ENCODE measurements at regions not wholly inside any gene's neighbourhood (a gene's known extent, or its start where the extent isn't known, plus 50 kb on each side); places are given as distances from the start of the nearest gene placed in this dataset.

DNA sequence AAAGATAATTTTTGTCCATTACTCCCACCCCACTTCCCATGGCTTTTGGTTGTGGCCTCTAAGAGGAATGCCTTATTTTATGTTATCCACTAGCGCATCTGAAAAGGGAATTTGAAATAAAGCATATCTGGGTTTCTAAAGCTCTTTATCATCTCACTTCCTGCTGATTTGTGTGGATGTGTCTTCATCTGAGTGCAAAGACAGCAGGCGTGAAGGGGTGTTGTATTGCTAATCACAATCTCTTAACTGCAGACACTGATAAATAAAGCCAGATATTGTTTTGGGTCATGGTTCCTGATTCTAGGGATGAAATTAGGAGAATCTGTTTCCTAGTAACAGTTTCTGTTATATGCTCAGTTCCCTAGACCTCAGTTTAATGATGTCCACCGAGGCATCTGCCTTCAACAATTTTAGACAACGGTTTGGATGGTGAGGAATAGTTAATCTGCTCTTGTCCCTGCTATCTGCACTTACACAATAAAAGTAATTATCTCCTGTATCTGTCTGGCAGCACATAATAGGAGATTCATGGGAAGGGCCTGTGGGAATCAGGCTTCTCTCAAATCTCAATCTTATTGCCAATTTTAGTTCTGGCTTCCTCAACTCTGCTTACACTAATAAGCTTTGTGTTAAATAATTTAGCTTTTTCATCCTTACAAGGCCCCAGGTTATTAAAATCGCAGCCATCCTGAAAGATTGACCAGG lies 517.9 kb upstream of the ATXN8OS start (continued):
- no peak for TF ChIP-seq MCM2 (IDR thresholded peaks at IDR 0.05; ENCODE audit: low read depth)
- no peak for TF ChIP-seq CBX1 (IDR thresholded peaks at IDR 0.05; ENCODE audit: low read depth)
- no peak for TF ChIP-seq LCOR (CRISPR knock-in tag; IDR thresholded peaks at IDR 0.05)

DNA sequence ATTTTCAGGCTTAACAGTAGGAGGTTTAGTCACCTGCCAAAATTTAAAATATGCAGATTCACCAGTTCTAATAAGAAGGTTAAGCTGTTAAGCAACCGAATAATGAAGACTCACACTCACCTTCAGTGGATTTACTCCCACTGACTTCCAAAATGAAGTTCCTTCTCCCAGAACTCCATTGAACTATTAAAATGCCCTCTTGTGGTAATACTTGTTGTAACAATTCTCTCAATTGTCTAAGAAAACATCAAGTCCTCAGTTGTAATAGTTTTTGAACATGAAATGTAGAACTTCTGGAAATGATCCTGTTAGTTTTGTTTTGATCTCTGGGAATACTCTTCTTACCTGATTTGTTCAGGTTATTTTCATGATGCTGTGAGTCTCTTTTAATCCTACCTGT lies 522.0 kb upstream of the ATXN8OS start:
- Histone ChIP-seq H3K4me3 (no peak overlapping the region), H3K9me3 (replicated peaks; ENCODE audit: control insufficient read depth, insufficient read depth, low read depth, low read length) (no peaks in the 10 kb centered on the region), H3K9me1 (ENCODE audit: control insufficient read depth, insufficient read depth, low read length) (no peaks in the 10 kb centered on the region), H3K79me2 (ENCODE audit: control insufficient read depth, insufficient read depth, low read length) (no peaks in the 10 kb centered on the region), H3K9ac (ENCODE audit: insufficient read depth in 1 of 2, low read depth in 2 of 2, low read length in 2 of 2) (no peak overlapping the region), H3K4me1 (replicated peaks in 1 of 2; ENCODE audit: control insufficient read depth in 2 of 2, insufficient read depth in 2 of 2, low read length in 2 of 2) (no peaks in the 10 kb centered on the region), H3K36me3 (ENCODE audit: control insufficient read depth, insufficient read depth, low read length) (no peaks in the 10 kb centered on the region), H3K27ac (ENCODE audit: extremely low read depth, low read depth, low read length) (no peak overlapping the region), H2AFZ (ENCODE audit: low read depth, low read length) (no peak overlapping the region), H3K4me2 (ENCODE audit: insufficient read depth, low read length) (no peak overlapping the region), H4K20me1 (replicated peaks; ENCODE audit: control insufficient read depth, insufficient read depth, low read length) (no peaks in the 10 kb centered on the region), H3K27me3 (ENCODE audit: control insufficient read depth in 2 of 2, insufficient read depth in 2 of 2, low read length in 2 of 2) (no peaks in the 10 kb centered on the region)
- no TSS peak for BruUV-seq (replicated peaks)
- DNase-seq (ENCODE audit: extremely low read depth in 1 of 4, low spot score in 3 of 4) (no peak), FAIRE-seq (no peak), ATAC-seq (no peak)
- whole genome bisulfite sequencing (ENCODE audit: insufficient coverage, low coverage, missing lambda C conversion rate) = 0% methylated on average over 1 of the region's 1 CpG
- intact Hi-C loops (cut with micrococcal nuclease) (no loop called here), in situ Hi-C loops (cut with MboI) (loop anchor here (25.0 kb wide), 1 partner anchor 252 kb away; no protein-coding TSS in a partner anchor)
- TF ChIP-seq, protein P1, sequence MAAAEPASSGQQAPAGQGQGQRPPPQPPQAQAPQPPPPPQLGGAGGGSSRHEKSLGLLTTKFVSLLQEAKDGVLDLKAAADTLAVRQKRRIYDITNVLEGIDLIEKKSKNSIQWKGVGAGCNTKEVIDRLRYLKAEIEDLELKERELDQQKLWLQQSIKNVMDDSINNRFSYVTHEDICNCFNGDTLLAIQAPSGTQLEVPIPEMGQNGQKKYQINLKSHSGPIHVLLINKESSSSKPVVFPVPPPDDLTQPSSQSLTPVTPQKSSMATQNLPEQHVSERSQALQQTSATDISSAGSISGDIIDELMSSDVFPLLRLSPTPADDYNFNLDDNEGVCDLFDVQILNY (CRISPR knock-in tag; IDR thresholded peaks at IDR 0.05) = no peak
- TF ChIP-seq ZNF717 (CRISPR knock-in tag; IDR thresholded peaks at IDR 0.05) = no peak
- TF ChIP-seq IRF2 (CRISPR knock-in tag; IDR thresholded peaks at IDR 0.05) = no peak
- no peak for TF ChIP-seq ARID2 (IDR thresholded peaks at IDR 0.05)
- no peak for TF ChIP-seq PCBP2 (IDR thresholded peaks at IDR 0.05; ENCODE audit: low read depth, low read length, poor library complexity, severe bottlenecking)
- ChIA-PET CTCF (ENCODE audit: low intra/inter-chr PET ratio) (no interaction called here), POLR2A (no interaction called here)

Data from K562 (cell line).